ENCODE measurements at regions not wholly inside any gene's neighbourhood (a gene's known extent, or its start where the extent isn't known, plus 50 kb on each side); places are given as distances from the start of the nearest gene placed in this dataset.

DNA sequence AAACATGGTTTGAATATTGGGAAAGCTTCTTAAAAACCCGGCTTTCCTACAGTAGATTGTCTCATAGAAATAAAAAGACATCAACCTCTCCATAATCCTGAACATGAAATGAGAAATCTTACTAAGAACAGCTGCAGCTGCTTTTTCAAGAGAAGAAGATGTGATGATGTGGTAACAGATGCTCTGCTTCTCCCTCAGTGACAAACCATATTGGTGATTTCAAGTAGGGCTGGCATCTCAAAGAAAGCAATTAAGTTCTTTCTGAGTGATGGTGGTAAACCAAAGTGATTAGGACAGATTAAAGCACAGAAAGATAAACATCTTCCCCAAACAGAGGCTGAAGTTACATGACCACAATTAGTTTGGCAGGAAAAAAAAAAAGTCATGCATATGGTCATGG, 1477.7 kb downstream of the RAPGEF2 start:
- TF ChIP-seq, protein P1, sequence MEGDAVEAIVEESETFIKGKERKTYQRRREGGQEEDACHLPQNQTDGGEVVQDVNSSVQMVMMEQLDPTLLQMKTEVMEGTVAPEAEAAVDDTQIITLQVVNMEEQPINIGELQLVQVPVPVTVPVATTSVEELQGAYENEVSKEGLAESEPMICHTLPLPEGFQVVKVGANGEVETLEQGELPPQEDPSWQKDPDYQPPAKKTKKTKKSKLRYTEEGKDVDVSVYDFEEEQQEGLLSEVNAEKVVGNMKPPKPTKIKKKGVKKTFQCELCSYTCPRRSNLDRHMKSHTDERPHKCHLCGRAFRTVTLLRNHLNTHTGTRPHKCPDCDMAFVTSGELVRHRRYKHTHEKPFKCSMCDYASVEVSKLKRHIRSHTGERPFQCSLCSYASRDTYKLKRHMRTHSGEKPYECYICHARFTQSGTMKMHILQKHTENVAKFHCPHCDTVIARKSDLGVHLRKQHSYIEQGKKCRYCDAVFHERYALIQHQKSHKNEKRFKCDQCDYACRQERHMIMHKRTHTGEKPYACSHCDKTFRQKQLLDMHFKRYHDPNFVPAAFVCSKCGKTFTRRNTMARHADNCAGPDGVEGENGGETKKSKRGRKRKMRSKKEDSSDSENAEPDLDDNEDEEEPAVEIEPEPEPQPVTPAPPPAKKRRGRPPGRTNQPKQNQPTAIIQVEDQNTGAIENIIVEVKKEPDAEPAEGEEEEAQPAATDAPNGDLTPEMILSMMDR (optimal IDR thresholded peaks at IDR 0.05 in 1 of 3, IDR thresholded peaks at IDR 0.05 in 1 of 3, conservative IDR thresholded peaks at IDR 0.05 in 1 of 3; ENCODE audit: extremely low read depth in 1 of 3, insufficient read depth in 2 of 3, low read length in 3 of 3) = no peak
- no peak for TF ChIP-seq EZH2 (IDR thresholded peaks at IDR 0.05; ENCODE audit: low read length)

Measured in keratinocyte (primary cell).